Body of pancreas (tissue), 4 donors: ENCODE measurements at regions not wholly inside any gene's neighbourhood (a gene's known extent, or its start where the extent isn't known, plus 50 kb on each side); places are given as distances from the start of the nearest gene placed in this dataset.

Source experiments
- ATAC-seq: fragments of 150-250 bp; one replicate; pipeline ENCODE4 v1.9.1; 2016
- DNase-seq, 4 donors: peaks; one replicate each; pipeline ENCODE4 v3.0.0-alpha.2; 2019
- H3K27ac ChIP-seq, 4 donors: fragments of 200-600 bp; sonication (generic); 1 replicate in 3 of 4; 2 replicates in 1 of 4; pipeline versions ENCODE4 v1.5.1 to v1.6.1; 2016 to 2019; ENCODE audit warnings: mild to moderate bottlenecking in 1 of 4, mixed read lengths in 1 of 4, moderate library complexity in 1 of 4
- H3K27me3 ChIP-seq, 2 donors: fragments of 200-600 bp; sonication (generic); one replicate each; pipeline ENCODE4 v1.6.0; 2016; ENCODE audit warnings: mild to moderate bottlenecking in 1 of 2
- H3K36me3 ChIP-seq, 2 donors: fragments of 200-600 bp; sonication (generic); replicated peaks in 1 of 2; 2 replicates each; pipeline ENCODE4 v1.5.1; 2016; ENCODE audit warnings: low read depth in 2 of 2; ENCODE audit not compliant: insufficient read depth in 1 of 2
- H3K4me1 ChIP-seq: fragments of 200-600 bp; sonication (generic); one replicate; pipeline ENCODE4 v1.6.0; 2016
- H3K4me3 ChIP-seq, 2 donors: fragments of 200-600 bp; sonication (generic); 1 replicate in 1 of 2; 2 replicates in 1 of 2; pipeline ENCODE4 v1.5.1; 2016 to 2019
- H3K9me3 ChIP-seq, 3 donors: fragments of 200-600 bp; sonication (generic); 1 replicate in 2 of 3; 2 replicates in 1 of 3; pipeline ENCODE4 v1.5.1; 2016
- CTCF ChIP-seq, 7 experiments: fragments of 450-650 bp in 4 of 7; fragments of 200-600 bp in 3 of 7; sonication (generic) in 3 of 7; IDR thresholded peaks; one replicate each; pipeline ENCODE4 v1.5.1; 2016 to 2019; ENCODE audit warnings: antibody characterized with exemption in 7 of 7
- POLR2A ChIP-seq, 3 donors: fragments of 450-650 bp; IDR thresholded peaks; one replicate each; pipeline ENCODE4 v1.6.1; 2016; ENCODE audit warnings: antibody characterized with exemption in 3 of 3, mild to moderate bottlenecking in 2 of 3
- WGBS, 2 donors: methylation state at CpG; one replicate each; pipeline ENCODE4 v1.1.5; 2017; 5-methylcytosine and 5-hydroxymethylcytosine counted together
- intact Hi-C: fragments of 100-400 bp; cut with DNase I; formaldehyde crosslinking; loops from one replicate; pipeline ENCODE4 v1.15.1; 2023

- no peaks in the 10 kb centered on the region for H3K36me3 ChIP-seq
- no peaks in the 10 kb centered on the region for H3K9me3 ChIP-seq
- no peak for TF ChIP-seq POLR2A (IDR thresholded peaks at IDR 0.05)
- no peak for TF ChIP-seq CTCF (IDR thresholded peaks at IDR 0.05)
- H3K4me1 ChIP-seq = no peaks in the 10 kb centered on the region
- no peaks in the 10 kb centered on the region for H3K27me3 ChIP-seq
- no peak for ATAC-seq
- H3K4me3 ChIP-seq = no peak overlapping the region
- no peak overlapping the region for H3K27ac ChIP-seq
- 36 to 38% methylated on average over 5 of the region's 5 CpGs for WGBS, 2 donors
- intact Hi-C loops = no loop called here
- DNase-seq = peak; percentile 50 to 79 (median 62)
Observed at GRCh38 chr12:25689996-25690501, 137.0 kb upstream of the LMNTD1 start.

- Histone ChIP-seq H3K9me3 (no peaks in the 10 kb centered on the region), H3K27me3 (no peaks in the 10 kb centered on the region), H3K36me3 (no peaks in the 10 kb centered on the region), H3K4me3 (no peak overlapping the region), H3K4me1 (no peaks in the 10 kb centered on the region), H3K27ac (no peak overlapping the region)
- WGBS, 2 donors = 71 to 85% methylated on average over 8 of the region's 8 CpGs
- TF ChIP-seq CTCF (IDR thresholded peaks at IDR 0.05) (no peak), POLR2A (IDR thresholded peaks at IDR 0.05) (no peak)
- DNase-seq (no peak), ATAC-seq (no peak)
- intact Hi-C loops = no loop called here
Observed at GRCh38 chr12:25690996-25691864, 138.1 kb upstream of the LMNTD1 start.

- no peak for ATAC-seq
- TF ChIP-seq POLR2A (IDR thresholded peaks at IDR 0.05) (no peak), CTCF (IDR thresholded peaks at IDR 0.05) (no peak)
- Histone ChIP-seq H3K4me1 (no peaks in the 10 kb centered on the region), H3K36me3 (no peaks in the 10 kb centered on the region), H3K4me3 (no peak overlapping the region), H3K27ac (no peak overlapping the region), H3K27me3 (no peaks in the 10 kb centered on the region), H3K9me3 (no peaks in the 10 kb centered on the region)
- DNase-seq = no peak
- intact Hi-C loops = no loop called here
- WGBS, 2 donors = 85 to 86% methylated on average over 4 of the region's 4 CpGs
Observed at GRCh38 chr12:25691865-25692114, 138.7 kb upstream of the LMNTD1 start.

- ATAC-seq = peak; percentile 71
Observed at GRCh38 chr12:25692115-25693035, 139.3 kb upstream of the LMNTD1 start.

More at GRCh38 chr12:25692115-25693035, 139.3 kb upstream of the LMNTD1 start:
- H3K4me3 ChIP-seq = no peak overlapping the region
- no peaks in the 10 kb centered on the region for H3K36me3 ChIP-seq
- peak; percentile 17 to 56 (median 24) for DNase-seq
- no peaks in the 10 kb centered on the region for H3K27me3 ChIP-seq
- H3K4me1 ChIP-seq = no peaks in the 10 kb centered on the region
- H3K9me3 ChIP-seq = no peaks in the 10 kb centered on the region
- TF ChIP-seq CTCF (IDR thresholded peaks at IDR 0.05) (no peak), POLR2A (IDR thresholded peaks at IDR 0.05) (no peak)
- H3K27ac ChIP-seq = no peak overlapping the region
- 67 to 74% methylated on average over 9 of the region's 9 CpGs for WGBS, 2 donors
- intact Hi-C loops = no loop called here
